PC-9 (cell line): ENCODE measurements at regions not wholly inside any gene's neighbourhood (a gene's known extent, or its start where the extent isn't known, plus 50 kb on each side); places are given as distances from the start of the nearest gene placed in this dataset.
A peak's percentile ranks its signal among the peaks of the same experiment; 100 is the strongest.
"Not testable (repeated sequence)": the region's sequence is repeated elsewhere in the genome, so short reads cannot be mapped to it uniquely, and the experiment has no call there.

Experiments used
- BruUV-seq: library from RNA; stranded (reverse); fragments of 400-500 nt; replicated peaks from 2 replicates; lab custom pipeline; 2021; lab: Mats Ljungman, UMichigan
- CTCF ChIA-PET: fragments of 300-600 bp; sonication (Branson Sonifier 250); formaldehyde crosslinking; loops from one replicate; lab custom pipeline; 2022; ENCODE audit warnings: antibody characterized with exemption; lab: Charles Lee
- POLR2A ChIA-PET: fragments of 300-600 bp; sonication (Branson Sonifier 250); formaldehyde crosslinking; loops from one replicate; lab custom pipeline; 2022; ENCODE audit warnings: antibody characterized with exemption; ENCODE audit not compliant: unreplicated experiment; lab: Charles Lee
- DNase-seq, 2 experiments: peaks; one replicate each; pipeline versions ENCODE4 v3.0.0 to v3.0.0-alpha.2; 2015 to 2022; ENCODE audit warnings: mixed read lengths in 1 of 2
- H2AFZ ChIP-seq: fragments of 200-600 bp; sonication (generic); 2 replicates; pipeline ENCODE4 v1.8.1; 2017; ENCODE audit warnings: antibody characterized with exemption
- H3F3A ChIP-seq: fragments of 200-600 bp; sonication (generic); 2 replicates; pipeline ENCODE4 v1.8.1; 2017; ENCODE audit warnings: antibody characterized with exemption, mild to moderate bottlenecking, low read depth; ENCODE audit not compliant: insufficient read depth
- H3K27ac ChIP-seq: fragments of 200-600 bp; sonication (generic); 2 replicates; pipeline ENCODE4 v1.6.1; 2016; ENCODE audit warnings: mixed run types
- H3K27me3 ChIP-seq: fragments of 200-600 bp; sonication (generic); 2 replicates; pipeline ENCODE4 v1.6.1; 2016; ENCODE audit warnings: low read depth, mixed run types; ENCODE audit not compliant: insufficient read depth
- H3K36me3 ChIP-seq: fragments of 200-600 bp; sonication (generic); 2 replicates; pipeline ENCODE4 v1.6.1; 2016; ENCODE audit warnings: low read depth, mixed run types
- H3K4me1 ChIP-seq: fragments of 200-600 bp; sonication (generic); replicated peaks from 2 replicates; pipeline ENCODE4 v1.6.1; 2016; ENCODE audit warnings: mixed run types; ENCODE audit not compliant: insufficient read depth
- H3K4me2 ChIP-seq: fragments of 200-600 bp; sonication (generic); 2 replicates; pipeline ENCODE4 v1.6.1; 2017; ENCODE audit warnings: mixed run types
- H3K4me3 ChIP-seq: fragments of 200-600 bp; sonication (generic); 2 replicates; pipeline ENCODE4 v1.6.1; 2016; ENCODE audit warnings: mixed run types
- H3K79me2 ChIP-seq: fragments of 200-600 bp; sonication (generic); 2 replicates; pipeline ENCODE4 v1.6.1; 2017; ENCODE audit warnings: low read depth, mixed run types
- H3K9me2 ChIP-seq: fragments of 200-600 bp; sonication (generic); 2 replicates; pipeline ENCODE4 v1.8.1; 2017; ENCODE audit warnings: mild to moderate bottlenecking; ENCODE audit not compliant: insufficient read depth
- H3K9me3 ChIP-seq: fragments of 200-600 bp; sonication (generic); 2 replicates; pipeline ENCODE4 v1.8.1; 2016; ENCODE audit warnings: low read depth; ENCODE audit not compliant: insufficient read depth
- H4K20me1 ChIP-seq: fragments of 200-600 bp; sonication (generic); 2 replicates; pipeline ENCODE4 v1.8.1; 2017; ENCODE audit not compliant: insufficient read depth
- CTCF ChIP-seq: fragments of 200-600 bp; sonication (generic); conservative IDR thresholded peaks from 2 replicates; pipeline ENCODE4 v1.6.1; 2017; ENCODE audit warnings: mixed run types, antibody characterized with exemption, mild to moderate bottlenecking, moderate library complexity
- EZH2 ChIP-seq: fragments of 200-600 bp; sonication (generic); IDR thresholded peaks from 2 replicates; pipeline ENCODE4 v1.8.0; 2017; ENCODE audit warnings: antibody characterized with exemption, low read depth
- intact Hi-C: fragments of 100-400 bp; cut with micrococcal nuclease; formaldehyde crosslinking; loops from one replicate; pipeline ENCODE4 v1.10.0; 2022; ENCODE audit not compliant: unreplicated experiment

GRCh38 chr2:117618607-117619006 lies 195.9 kb upstream of the DDX18 start:
- DNase-seq: no peak
- H3K36me3 ChIP-seq: no peaks in the 10 kb centered on the region
- BruUV-seq: no TSS peak
- POLR2A ChIA-PET: no interaction called here
- H3K79me2 ChIP-seq: no peaks in the 10 kb centered on the region
- peaks cover 23% of the 10 kb centered on the region; the same call in 1 of the 2 replicates for H3K27me3 ChIP-seq
- TF ChIP-seq CTCF (no peak), EZH2 (no peak)
- H3K9me2 ChIP-seq: no peaks in the 10 kb centered on the region
- no peaks in the 10 kb centered on the region for H3K9me3 ChIP-seq
- H3F3A ChIP-seq: no peaks in the 10 kb centered on the region
- intact Hi-C loops: no loop called here
- H3K4me3 ChIP-seq: no peak overlapping the region
- no peaks in the 10 kb centered on the region for H3K4me1 ChIP-seq
- H3K27ac ChIP-seq: no peak overlapping the region
- CTCF ChIA-PET: no interaction called here
- no peak overlapping the region for H2AFZ ChIP-seq
- no peaks in the 10 kb centered on the region for H4K20me1 ChIP-seq
- H3K4me2 ChIP-seq: no peak overlapping the region

GRCh38 chr2:117621326-117621725 lies 193.2 kb upstream of the DDX18 start:
- intact Hi-C loops: no loop called here

GRCh38 chr2:117623175-117623574 lies 191.3 kb upstream of the DDX18 start:
- H3K27ac ChIP-seq, H3K9me2 ChIP-seq, H3K4me1 ChIP-seq, intact Hi-C loops, POLR2A ChIA-PET, CTCF ChIA-PET, H3K36me3 ChIP-seq, H3K4me3 ChIP-seq, H2AFZ ChIP-seq, H3K9me3 ChIP-seq, H4K20me1 ChIP-seq, H3F3A ChIP-seq, H3K79me2 ChIP-seq, BruUV-seq: not testable (repeated sequence)
- DNase-seq: peak in 1 of 2 experiments; percentile 16
- Histone ChIP-seq H3K4me2 (peak overlapping the region; percentile 17; the same call in 1 of the 2 replicates), H3K27me3 (peaks cover 22% of the 10 kb centered on the region; the same call in 1 of the 2 replicates)

More at GRCh38 chr2:117621326-117621725, 193.2 kb upstream of the DDX18 start:
- Histone ChIP-seq H3K9me2 (no peaks in the 10 kb centered on the region), H3K27me3 (peaks cover 22% of the 10 kb centered on the region; the same call in 1 of the 2 replicates), H3K27ac (no peak overlapping the region), H3K36me3 (no peaks in the 10 kb centered on the region), H4K20me1 (no peaks in the 10 kb centered on the region), H3F3A (no peaks in the 10 kb centered on the region), H3K4me1 (no peaks in the 10 kb centered on the region), H3K9me3 (no peaks in the 10 kb centered on the region), H3K4me2 (no peak overlapping the region), H3K79me2 (no peaks in the 10 kb centered on the region), H3K4me3 (no peak overlapping the region), H2AFZ (no peak overlapping the region)
- TF ChIP-seq CTCF: no peak
- TF ChIP-seq EZH2: no peak
- DNase-seq: peak in 1 of 2 experiments; percentile 6
- ChIA-PET POLR2A (no interaction called here), CTCF (no interaction called here)
- BruUV-seq: no TSS peak
